Stimulated activated CD4-positive, alpha-beta T cell treated with anti-CD3 and anti-CD28 coated beads, TNF-alpha, amount 100 ng/mL, for 48 hours (primary cell): ENCODE measurements at regions not wholly inside any gene's neighbourhood (a gene's known extent, or its start where the extent isn't known, plus 50 kb on each side); places are given as distances from the start of the nearest gene placed in this dataset.
"Not testable (repeated sequence)": the region's sequence is repeated elsewhere in the genome, so short reads cannot be mapped to it uniquely, and the experiment has no call there.

Source experiments
- DNase-seq, 3 donors: peaks; one replicate each; pipeline ENCODE4 v3.0.0-alpha.2; 2020; ENCODE audit warnings: low read depth in 3 of 3

DNA sequence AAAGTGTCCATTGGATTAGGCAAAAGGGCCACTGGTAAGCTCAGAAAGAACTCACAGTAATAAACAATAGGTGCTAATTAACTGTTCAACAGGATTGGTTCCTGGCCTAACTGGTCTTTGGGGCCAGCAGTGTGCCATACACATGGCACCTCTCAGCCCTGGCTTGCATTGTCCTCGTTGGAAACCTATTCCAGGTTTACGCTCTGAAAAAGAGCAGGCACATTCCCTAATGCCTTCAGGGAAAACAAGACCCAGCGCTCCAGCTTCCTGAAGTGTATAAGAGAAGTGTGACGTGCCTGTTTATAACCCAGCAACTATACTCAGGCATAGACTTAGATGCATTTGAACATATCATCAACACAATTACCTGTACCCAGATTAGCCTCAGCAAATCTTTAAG, 51.9 kb upstream of the RBM47 start:
- no peak for DNase-seq

DNA sequence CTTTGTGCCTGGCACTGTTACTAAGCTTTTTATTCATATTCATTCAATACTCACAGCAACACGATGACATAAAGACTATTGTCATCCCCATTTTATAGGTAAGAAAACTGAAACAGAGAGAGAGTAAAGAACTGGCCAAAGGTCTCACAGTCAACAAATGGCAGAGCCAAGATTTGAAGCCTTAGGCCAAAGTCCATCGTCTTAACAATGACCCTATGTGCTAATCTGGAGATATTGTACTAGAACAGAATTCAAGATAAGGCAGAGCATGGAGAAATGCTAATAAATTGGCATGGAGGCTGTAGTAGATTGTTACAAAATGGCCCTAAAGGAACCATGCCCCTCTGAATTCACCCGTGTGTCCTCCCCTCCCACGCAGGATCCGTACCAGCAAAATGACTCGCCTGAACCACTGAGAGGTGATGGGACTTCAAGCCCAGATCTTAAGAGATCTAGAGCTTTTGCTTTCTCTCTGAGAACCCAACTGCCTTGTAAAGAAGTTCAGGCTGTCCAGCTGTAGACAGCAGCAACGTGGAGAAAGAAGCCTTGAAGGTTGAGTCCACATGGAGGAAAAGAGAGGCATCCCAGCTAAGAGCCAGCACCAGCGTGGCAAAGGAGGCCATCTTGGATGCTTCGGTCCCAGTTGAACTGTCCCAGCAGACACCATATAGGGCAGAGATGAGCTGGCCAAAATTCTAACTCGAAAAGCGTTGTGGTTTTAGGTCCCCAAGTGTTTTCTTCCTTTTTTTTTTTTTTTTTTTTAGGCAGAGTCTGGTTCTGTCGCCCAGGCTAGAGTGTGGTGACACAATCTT, 52.8 kb upstream of the RBM47 start:
- peak in 1 of 3 donors; percentile 30 for DNase-seq

DNA sequence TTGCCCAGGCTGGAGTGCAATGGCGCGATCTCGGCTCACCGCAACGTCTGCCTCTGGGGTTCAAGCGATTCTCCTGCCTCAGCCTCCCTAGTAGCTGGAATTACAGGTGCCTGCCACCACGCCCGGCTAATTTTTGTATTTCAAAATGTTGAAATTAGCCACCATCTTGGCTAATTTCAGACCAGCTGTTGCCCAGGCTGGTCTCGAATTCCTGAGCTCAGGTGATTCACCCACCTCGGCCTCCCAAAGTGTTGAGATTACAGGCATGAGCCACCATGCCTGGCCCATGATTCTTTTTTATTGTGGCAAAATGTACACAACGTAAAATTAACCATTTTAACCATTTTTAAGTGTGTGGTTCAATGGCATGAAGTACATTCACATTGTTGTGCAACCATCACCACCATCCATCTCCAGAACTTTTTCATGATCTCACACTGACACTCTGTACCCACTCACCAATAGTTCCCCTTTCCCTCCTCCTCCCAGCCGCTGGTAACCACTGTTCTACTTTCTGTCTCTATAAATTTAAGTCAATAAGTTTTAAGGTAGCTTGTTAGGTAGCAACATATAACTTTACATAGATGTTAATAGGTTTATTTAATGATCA, 54.0 kb upstream of the RBM47 start:
- not testable (repeated sequence) for DNase-seq

DNA sequence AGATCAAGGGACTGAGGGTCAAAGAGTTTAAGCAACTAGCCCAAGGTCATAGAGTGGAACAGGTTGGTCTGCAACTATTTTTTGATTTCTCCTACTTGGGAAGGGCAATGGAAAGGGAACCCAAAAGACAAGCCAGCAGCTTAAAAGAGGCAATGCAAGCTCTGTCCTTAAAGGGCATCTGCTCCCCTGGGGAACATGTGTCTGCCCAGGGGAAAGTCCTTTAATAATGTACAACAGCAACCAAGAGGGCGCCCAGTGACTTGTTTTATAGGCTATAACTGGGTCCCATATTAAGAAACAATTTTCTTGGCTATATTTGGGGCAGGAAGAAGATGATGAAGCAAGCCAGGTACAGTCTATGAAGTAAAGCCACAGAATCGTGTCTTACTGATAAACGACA, 54.7 kb upstream of the RBM47 start:
- no peak for DNase-seq

DNA sequence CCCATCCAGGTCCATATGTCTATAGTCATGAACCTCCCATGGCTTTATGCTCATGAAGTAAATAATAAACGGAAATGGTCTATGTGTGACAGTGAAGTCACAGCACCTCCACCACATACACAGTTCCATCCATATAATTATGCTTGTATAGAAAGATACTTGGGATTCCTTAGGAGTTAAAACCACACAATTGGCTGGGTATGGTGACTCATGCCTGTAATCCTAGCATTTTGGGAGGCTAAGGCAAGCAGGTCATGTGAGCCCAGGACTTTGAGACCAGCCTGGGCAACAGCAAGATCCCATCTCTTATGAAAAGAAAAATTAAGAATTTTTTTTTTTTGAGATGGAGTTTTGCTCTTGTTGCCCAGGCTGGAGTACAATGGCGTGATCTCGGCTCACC, 55.6 kb upstream of the RBM47 start:
- DNase-seq, result no peak

DNA sequence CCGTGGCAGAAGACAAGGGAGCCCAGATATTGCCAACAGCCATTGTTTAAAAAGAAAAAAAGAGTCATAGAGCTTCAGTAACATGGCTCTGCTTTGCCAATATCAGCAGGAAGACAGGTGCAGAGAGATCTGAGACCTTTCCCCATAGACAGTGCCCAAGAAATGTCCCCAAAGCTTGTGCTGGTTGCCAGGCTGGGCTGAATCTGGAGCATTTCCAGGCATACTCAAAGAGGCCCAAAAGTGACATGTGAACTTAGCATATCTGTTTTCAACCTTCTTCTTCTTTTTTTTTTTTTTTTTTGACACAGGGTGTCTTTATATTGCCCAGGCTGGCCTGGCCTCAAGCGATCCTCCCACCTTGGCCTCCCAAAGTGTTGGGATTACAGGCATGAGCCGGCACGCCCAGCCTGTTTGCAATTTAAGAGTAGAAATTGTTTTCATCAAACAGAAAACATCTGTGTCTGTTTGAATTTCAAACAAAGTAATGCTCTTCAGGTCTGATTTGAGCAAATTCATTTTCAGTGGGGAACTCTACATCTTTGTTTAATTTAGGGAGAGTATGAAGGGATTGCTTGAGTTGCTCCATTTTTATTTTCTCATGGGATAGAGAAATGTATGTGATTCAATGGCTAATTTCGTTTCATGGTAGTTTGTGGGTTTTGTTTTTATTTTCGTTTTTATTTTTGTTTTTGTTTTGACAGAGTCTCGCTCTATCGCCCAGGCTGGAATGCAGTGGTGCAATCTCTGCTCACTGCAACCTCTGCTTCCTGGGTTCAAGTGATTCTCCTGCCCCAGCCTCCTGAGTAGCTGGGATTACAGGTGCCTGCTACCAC, 56.6 kb upstream of the RBM47 start:
- DNase-seq, result no peak

DNA sequence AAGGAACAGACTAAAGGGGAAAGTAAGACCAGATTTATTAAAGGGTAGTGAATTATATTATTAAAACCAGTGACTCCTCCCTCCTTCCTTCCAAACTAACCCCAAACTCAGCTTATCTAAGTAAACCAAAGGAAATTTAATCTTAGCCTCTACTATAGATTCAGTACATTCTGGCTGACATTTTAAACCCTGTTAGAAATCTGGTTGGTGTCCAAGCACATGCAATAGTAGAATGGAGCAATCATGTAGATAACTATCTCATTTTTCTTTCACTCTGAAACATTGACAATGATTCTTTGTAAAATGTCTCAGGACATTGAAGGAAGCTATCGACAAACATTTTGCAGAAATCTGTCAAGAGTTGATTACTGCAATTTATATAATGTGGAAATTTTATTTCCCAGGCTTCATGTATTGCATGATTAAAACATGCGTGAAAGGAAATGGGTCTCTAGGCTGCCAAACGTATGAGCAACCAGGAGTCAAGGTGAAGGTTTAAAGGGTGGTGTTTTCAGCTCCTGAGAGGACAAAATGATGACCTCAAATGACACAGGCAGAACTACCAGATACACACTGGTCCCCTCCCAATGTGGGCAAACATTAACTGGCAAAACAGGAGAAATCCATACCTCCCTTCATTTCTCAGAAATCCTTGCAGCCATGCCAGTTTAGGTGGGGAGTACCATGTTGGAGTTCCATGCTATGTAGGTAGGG, 58.2 kb upstream of the RBM47 start:
- no peak for DNase-seq

DNA sequence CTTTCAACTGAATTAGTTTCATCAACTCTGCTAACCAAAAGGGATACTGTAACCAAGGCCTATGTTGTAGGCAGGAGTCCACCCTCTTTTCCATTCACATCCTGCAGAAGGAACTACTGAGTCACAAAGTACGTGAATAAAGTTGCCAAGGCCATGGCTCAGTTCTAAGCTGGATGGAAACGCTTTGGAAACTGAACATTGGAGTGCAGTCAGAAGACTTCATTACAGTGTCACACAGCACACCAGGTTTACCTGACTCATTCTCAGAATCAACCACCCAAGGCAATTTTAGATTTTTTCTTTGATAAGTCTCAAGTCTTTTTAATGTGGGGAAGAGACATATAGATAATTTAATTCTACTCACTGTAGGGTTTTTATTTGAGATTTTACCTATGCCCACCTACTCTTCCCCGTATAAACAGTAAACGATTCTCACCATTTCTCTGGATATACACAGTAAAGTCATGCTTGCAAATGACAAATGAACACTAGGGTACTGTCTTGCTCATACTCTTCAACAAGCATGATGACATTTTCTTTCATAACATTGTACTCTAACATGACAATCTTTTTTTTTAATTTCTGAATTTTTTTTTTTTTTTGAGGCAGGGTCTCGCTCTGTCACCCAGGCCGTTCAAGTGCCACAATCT, 58.9 kb upstream of the RBM47 start:
- peak in 1 of 3 donors; percentile 39 for DNase-seq

DNA sequence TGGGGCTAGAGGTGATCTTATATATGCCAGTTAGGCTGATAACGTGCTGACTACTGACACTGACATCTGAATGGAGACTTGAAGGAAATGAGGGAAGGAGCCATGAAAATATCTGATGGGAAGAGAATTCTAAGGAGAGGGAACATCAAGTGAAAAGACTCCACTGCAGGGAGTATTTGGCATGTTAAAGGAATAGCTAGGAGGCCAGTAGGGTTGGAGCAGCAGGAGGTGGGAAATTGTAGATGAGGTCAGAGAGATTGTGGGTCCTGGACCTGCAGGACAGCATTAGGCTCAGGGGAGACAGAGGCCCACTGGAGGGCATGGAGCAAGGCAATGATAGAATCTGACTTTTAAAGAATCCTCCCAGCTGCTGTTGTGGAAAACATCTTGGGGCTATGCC, 55.8 kb upstream of the NSUN7 start:
- DNase-seq, result no peak

DNA sequence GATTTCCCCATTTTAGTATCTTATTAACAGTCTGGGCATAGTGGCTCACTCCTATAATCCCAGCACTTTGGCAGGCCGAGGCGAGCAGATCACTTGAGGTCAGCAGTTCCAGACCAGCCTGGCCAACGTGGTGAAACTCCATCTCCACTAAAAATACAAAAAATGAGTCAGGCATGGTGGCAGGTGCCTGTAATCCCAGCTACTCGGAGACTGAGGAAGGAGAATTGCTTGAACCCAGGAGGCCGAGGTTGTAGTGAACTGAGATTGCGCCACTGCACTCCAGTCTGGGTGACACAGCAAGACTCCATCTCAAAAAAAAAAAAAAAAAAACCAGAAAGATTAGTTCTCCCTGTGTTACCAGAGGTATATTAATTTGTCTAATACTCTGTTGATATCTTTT, 52.3 kb upstream of the NSUN7 start:
- DNase-seq, result not testable (repeated sequence)

DNA sequence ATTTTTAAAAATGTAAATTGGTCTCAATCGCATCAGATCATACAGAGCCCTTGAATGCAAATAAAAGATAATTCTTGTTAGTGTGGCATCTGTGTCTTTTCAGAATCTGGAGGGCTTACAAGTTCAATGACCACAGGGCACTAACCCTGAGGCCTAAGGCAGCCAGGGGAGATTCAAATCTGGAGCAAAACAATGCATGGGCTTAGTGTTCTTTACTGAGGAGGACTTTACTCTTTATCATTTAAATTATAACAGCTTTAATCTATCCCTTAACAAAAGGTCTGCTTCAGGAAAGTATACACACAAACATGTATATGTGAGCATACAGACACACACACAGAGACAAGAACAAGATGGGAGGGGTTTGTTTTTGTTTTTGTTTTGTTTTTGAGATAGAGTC, 51.0 kb upstream of the NSUN7 start:
- DNase-seq, result no peak

DNA sequence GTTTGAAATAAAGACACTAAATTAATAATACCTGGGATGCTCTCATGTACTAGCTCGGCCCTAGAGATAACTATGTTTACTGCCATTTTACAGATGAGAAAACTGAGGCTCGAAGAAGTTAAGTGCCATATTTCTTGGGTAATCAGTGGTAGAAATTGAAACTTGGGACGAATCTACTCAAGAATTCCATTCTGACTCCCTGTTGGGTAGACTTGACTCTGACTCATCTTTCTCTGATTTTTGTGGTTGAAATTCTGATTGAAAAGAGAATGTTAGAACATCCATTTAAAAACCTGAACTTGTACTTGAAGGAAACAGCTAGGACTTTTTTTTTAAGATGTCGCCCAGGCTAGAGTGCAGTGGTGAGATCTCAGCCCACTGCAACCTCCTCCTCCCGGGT, 50.1 kb upstream of the NSUN7 start:
- no peak for DNase-seq
